Breast epithelium (tissue), 3 donors: ENCODE measurements at regions not wholly inside any gene's neighbourhood (a gene's known extent, or its start where the extent isn't known, plus 50 kb on each side); places are given as distances from the start of the nearest gene placed in this dataset.

Source experiments
- POLR2A ChIP-seq: fragments of 450-650 bp; IDR thresholded peaks from one replicate; pipeline ENCODE4 v1.6.1; 2016; ENCODE audit warnings: antibody characterized with exemption, mild to moderate bottlenecking, moderate library complexity
- POLR2AphosphoS5 ChIP-seq, 3 donors: sonication (generic); formaldehyde crosslinking; IDR thresholded peaks; one replicate each; pipeline ENCODE4 v1.6.1; 2017; ENCODE audit warnings: antibody characterized with exemption in 3 of 3
- TF ChIP-seq, protein P1 (sequence below), 3 donors: fragments of 450-650 bp; IDR thresholded peaks; one replicate each; pipeline ENCODE4 v1.5.1; 2016 to 2017; ENCODE audit warnings: antibody characterized with exemption in 3 of 3, mild to moderate bottlenecking in 3 of 3, moderate library complexity in 3 of 3

DNA sequence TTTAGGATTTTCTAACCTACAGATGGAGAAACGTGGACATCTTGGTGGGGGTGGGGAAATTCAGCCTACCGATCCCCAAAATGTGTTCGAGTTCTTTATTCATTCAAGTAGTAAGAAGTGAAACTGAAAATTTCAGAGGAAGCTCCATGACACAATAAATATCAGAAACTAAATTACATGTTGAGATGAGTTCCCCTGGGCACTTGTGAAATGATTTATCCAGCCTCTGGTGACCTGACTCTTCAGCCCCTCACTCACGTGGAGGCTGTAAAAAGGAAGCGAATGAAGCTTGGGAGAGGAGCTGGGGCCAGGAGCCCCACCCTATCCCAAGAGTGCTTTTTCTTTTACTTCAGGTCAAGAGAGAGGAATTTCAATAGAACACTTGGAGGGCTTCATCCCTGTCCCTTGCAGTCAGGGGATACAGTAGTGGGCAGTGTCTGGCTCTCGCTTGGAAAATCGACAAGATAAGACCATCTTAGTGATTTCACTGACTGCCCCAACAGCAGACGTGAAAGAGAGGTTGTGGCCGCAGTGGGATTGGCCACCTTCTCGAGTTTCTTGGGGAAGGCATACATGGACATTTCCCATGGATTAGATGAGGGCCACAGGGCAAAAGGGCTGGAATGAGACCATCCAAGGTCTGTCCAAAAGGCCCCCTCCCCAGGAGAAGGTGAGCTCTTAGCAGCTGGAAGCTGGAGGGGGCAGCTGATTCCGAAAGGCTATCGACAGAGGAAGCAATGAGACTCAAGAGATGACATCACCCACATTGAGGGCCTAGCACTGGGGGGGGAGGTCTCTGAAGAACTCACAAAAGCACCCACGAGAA, 76.8 kb upstream of the SH3PXD2B start:
- TF ChIP-seq POLR2A (no peak), POLR2AphosphoS5 (IDR thresholded peaks at IDR 0.05) (no peak)
- TF ChIP-seq, protein P1, sequence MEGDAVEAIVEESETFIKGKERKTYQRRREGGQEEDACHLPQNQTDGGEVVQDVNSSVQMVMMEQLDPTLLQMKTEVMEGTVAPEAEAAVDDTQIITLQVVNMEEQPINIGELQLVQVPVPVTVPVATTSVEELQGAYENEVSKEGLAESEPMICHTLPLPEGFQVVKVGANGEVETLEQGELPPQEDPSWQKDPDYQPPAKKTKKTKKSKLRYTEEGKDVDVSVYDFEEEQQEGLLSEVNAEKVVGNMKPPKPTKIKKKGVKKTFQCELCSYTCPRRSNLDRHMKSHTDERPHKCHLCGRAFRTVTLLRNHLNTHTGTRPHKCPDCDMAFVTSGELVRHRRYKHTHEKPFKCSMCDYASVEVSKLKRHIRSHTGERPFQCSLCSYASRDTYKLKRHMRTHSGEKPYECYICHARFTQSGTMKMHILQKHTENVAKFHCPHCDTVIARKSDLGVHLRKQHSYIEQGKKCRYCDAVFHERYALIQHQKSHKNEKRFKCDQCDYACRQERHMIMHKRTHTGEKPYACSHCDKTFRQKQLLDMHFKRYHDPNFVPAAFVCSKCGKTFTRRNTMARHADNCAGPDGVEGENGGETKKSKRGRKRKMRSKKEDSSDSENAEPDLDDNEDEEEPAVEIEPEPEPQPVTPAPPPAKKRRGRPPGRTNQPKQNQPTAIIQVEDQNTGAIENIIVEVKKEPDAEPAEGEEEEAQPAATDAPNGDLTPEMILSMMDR (IDR thresholded peaks at IDR 0.05), result no peak
